ENCODE measurements at regions not wholly inside any gene's neighbourhood (a gene's known extent, or its start where the extent isn't known, plus 50 kb on each side); places are given as distances from the start of the nearest gene placed in this dataset.

DNA sequence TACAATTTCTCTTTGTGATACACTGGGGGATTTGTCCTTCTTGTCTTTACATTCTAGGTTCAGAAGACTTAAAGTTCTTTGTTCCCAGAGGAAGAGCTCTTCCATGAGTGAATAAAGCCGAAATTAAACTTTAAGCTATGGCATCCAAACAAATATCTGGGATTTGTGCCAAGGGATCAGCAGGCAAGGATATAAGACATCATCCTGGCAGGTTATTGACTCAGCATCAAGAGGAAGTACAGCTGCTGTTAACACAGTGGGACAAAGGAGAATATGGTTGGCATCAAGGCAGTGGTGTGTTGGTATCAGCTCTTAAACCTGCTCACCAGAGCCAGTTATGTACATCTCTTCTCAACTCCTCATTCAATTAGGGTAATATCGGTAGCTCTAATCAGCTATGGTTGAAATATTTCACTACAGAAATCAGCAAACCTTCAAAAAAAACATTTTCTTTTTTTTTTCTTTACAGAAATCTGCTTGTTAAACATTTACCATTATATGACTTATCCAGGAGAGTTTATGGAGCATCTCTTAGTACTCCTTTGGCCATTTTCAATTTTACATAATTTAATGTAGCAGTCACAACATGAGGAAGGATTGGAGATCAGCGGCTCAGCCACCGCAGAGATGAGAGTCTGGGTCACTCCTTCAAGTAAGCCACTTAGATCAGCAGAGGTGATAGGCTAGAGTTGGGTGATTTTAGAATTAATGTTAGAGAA lies 1198.6 kb upstream of the EPHA6 start:
- H3K4me3 ChIP-seq: no peak overlapping the region
- no peak for TF ChIP-seq EZH2 (IDR thresholded peaks at IDR 0.05)
- TF ChIP-seq, protein P1, sequence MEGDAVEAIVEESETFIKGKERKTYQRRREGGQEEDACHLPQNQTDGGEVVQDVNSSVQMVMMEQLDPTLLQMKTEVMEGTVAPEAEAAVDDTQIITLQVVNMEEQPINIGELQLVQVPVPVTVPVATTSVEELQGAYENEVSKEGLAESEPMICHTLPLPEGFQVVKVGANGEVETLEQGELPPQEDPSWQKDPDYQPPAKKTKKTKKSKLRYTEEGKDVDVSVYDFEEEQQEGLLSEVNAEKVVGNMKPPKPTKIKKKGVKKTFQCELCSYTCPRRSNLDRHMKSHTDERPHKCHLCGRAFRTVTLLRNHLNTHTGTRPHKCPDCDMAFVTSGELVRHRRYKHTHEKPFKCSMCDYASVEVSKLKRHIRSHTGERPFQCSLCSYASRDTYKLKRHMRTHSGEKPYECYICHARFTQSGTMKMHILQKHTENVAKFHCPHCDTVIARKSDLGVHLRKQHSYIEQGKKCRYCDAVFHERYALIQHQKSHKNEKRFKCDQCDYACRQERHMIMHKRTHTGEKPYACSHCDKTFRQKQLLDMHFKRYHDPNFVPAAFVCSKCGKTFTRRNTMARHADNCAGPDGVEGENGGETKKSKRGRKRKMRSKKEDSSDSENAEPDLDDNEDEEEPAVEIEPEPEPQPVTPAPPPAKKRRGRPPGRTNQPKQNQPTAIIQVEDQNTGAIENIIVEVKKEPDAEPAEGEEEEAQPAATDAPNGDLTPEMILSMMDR (IDR thresholded peaks at IDR 0.05): no peak
- no peak for TF ChIP-seq EZH2phosphoT487 (IDR thresholded peaks at IDR 0.05)
- no peaks in the 10 kb centered on the region for H3K4me1 ChIP-seq
- DNase-seq (ENCODE audit: low spot score): no peak
- Mint-ChIP-seq H3K9me3 (peaks cover under 1% of the 10 kb centered on the region), H3K4me1 (no peaks in the 10 kb centered on the region), H3K27me3 (ENCODE audit: insufficient read depth, low read depth) (no peaks in the 10 kb centered on the region), H3K36me3 (no peaks in the 10 kb centered on the region), H3K4me3 (no peak overlapping the region), H3K27ac (no peak overlapping the region)
- no peak overlapping the region for H3K4me2 ChIP-seq
- H2AFZ ChIP-seq (replicated peaks): no peak overlapping the region
- H3K36me3 ChIP-seq: no peaks in the 10 kb centered on the region
- H4K20me1 ChIP-seq (ENCODE audit: low read depth): no peaks in the 10 kb centered on the region
- H3F3A ChIP-seq (ENCODE audit: low read depth): no peaks in the 10 kb centered on the region
- H3K79me2 ChIP-seq (ENCODE audit: low read depth): no peaks in the 10 kb centered on the region
- H3K9me3 ChIP-seq (ENCODE audit: low read depth): no peaks in the 10 kb centered on the region
- H3K27ac ChIP-seq: no peak overlapping the region
- H3K27me3 ChIP-seq: no peaks in the 10 kb centered on the region
- H3K9ac ChIP-seq: no peak overlapping the region

GRCh38 chr3:95626107-95626506 lies 1188.3 kb upstream of the EPHA6 start:
- no peaks in the 10 kb centered on the region for H3F3A ChIP-seq (ENCODE audit: low read depth)
- Mint-ChIP-seq H3K27ac (no peak overlapping the region), H3K36me3 (no peaks in the 10 kb centered on the region), H3K4me1 (peaks cover 4% of the 10 kb centered on the region), H3K4me3 (no peak overlapping the region), H3K9me3 (no peaks in the 10 kb centered on the region), H3K27me3 (ENCODE audit: insufficient read depth, low read depth) (peaks cover 2% of the 10 kb centered on the region)
- no peak overlapping the region for H3K4me2 ChIP-seq
- no peak overlapping the region for H3K27ac ChIP-seq
- TF ChIP-seq EZH2 (IDR thresholded peaks at IDR 0.05) (no peak), EZH2phosphoT487 (IDR thresholded peaks at IDR 0.05) (no peak)
- TF ChIP-seq, protein P1 (IDR thresholded peaks at IDR 0.05): no peak
- H2AFZ ChIP-seq (replicated peaks): no peak overlapping the region
- no peak for DNase-seq (ENCODE audit: low spot score)
- H3K4me3 ChIP-seq: no peak overlapping the region
- no peaks in the 10 kb centered on the region for H3K9me3 ChIP-seq (ENCODE audit: low read depth)
- no peaks in the 10 kb centered on the region for H3K79me2 ChIP-seq (ENCODE audit: low read depth)
- H4K20me1 ChIP-seq (ENCODE audit: low read depth): no peaks in the 10 kb centered on the region
- peaks cover 21% of the 10 kb centered on the region for H3K4me1 ChIP-seq
- H3K9ac ChIP-seq: no peak overlapping the region
- no peaks in the 10 kb centered on the region for H3K27me3 ChIP-seq
- no peaks in the 10 kb centered on the region for H3K36me3 ChIP-seq

DNA sequence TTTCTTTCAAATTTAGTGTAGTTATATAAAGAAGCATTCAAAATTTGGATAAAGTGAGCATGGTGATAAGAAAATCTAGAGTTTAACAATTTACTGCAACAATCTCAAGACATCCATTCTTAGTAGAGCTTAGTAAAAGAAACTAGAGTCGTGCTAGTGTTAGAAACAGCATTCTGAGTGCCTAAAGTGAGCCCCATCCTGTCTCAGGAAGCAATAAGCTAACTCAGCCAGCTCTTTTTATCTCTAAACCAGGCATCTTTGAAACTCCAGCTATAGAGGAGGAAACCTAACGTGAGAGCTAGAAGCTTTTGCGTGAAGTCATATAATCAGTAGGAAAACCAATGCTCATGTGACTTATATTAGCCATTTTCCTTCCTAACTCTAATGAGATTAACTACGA lies 1187.1 kb upstream of the EPHA6 start:
- H3K27me3 Mint-ChIP-seq (ENCODE audit: insufficient read depth, low read depth): no peaks in the 10 kb centered on the region
- Histone ChIP-seq H3K4me1 (peaks cover 24% of the 10 kb centered on the region), H3K27ac (no peak overlapping the region), H3K4me2 (peak overlapping the region; percentile 11), H4K20me1 (ENCODE audit: low read depth) (no peaks in the 10 kb centered on the region), H3K9me3 (ENCODE audit: low read depth) (no peaks in the 10 kb centered on the region), H3F3A (ENCODE audit: low read depth) (no peaks in the 10 kb centered on the region), H3K36me3 (no peaks in the 10 kb centered on the region), H3K27me3 (no peaks in the 10 kb centered on the region), H2AFZ (replicated peaks) (peak overlapping the region; percentile 59), H3K9ac (no peak overlapping the region), H3K4me3 (no peak overlapping the region), H3K79me2 (ENCODE audit: low read depth) (no peaks in the 10 kb centered on the region)
- H3K36me3 Mint-ChIP-seq: no peaks in the 10 kb centered on the region
- H3K9me3 Mint-ChIP-seq: no peaks in the 10 kb centered on the region
- peak; percentile 6 for DNase-seq (ENCODE audit: low spot score)
- H3K27ac Mint-ChIP-seq: no peak overlapping the region
- H3K4me1 Mint-ChIP-seq: peaks cover 4% of the 10 kb centered on the region
- TF ChIP-seq, protein P1 (IDR thresholded peaks at IDR 0.05): no peak
- no peak overlapping the region for H3K4me3 Mint-ChIP-seq

All from neural progenitor cell (in vitro differentiated cells).